ENCODE measurements at regions not wholly inside any gene's neighbourhood (a gene's known extent, or its start where the extent isn't known, plus 50 kb on each side); places are given as distances from the start of the nearest gene placed in this dataset.

- no peaks in the 10 kb centered on the region for H3K36me3 ChIP-seq (ENCODE audit: insufficient read depth, low read length)
- H3K9me2 ChIP-seq (replicated peaks; ENCODE audit: low read depth, low read length): no peaks in the 10 kb centered on the region
Observed at GRCh38 chrX:13495232-13495631, 74.2 kb upstream of the EGFL6 start.

GRCh38 chrX:13494562-13494961 is 74.8 kb upstream of the EGFL6 start:
- H3F3A ChIP-seq (ENCODE audit: low read depth): no peaks in the 10 kb centered on the region
- H4K20me1 ChIP-seq (ENCODE audit: insufficient read depth, low read length, poor library complexity, severe bottlenecking): no peaks in the 10 kb centered on the region
- H3K79me2 ChIP-seq (ENCODE audit: insufficient read depth, low read length): no peaks in the 10 kb centered on the region
- H3K4me2 ChIP-seq (ENCODE audit: low read depth, low read length, poor library complexity, severe bottlenecking): no peak overlapping the region
- H3K36me3 ChIP-seq (ENCODE audit: insufficient read depth, low read length): no peaks in the 10 kb centered on the region
- H3K9ac ChIP-seq (ENCODE audit: low read depth, low read length, poor library complexity, severe bottlenecking): no peak overlapping the region
- H2AFZ ChIP-seq (ENCODE audit: low read length): no peak overlapping the region
- no peaks in the 10 kb centered on the region for H3K4me1 ChIP-seq (ENCODE audit: insufficient read depth, low read length, poor library complexity, severe bottlenecking)
- TF ChIP-seq CTCF (conservative IDR thresholded peaks at IDR 0.05; ENCODE audit: low read length): no peak
- no peak for TF ChIP-seq EZH2phosphoT487 (IDR thresholded peaks at IDR 0.05; ENCODE audit: borderline replicate concordance)
- no peaks in the 10 kb centered on the region for H3K27me3 ChIP-seq (ENCODE audit: insufficient read depth, low read length, poor library complexity, severe bottlenecking)
- H3K4me3 ChIP-seq (ENCODE audit: low read length, poor library complexity, severe bottlenecking): no peak overlapping the region
- no peaks in the 10 kb centered on the region for H3K9me3 ChIP-seq (ENCODE audit: insufficient read depth, low read depth, low read length)
- H3K9me2 ChIP-seq (replicated peaks; ENCODE audit: low read depth, low read length): no peaks in the 10 kb centered on the region

More at GRCh38 chrX:13495232-13495631, 74.2 kb upstream of the EGFL6 start:
- Histone ChIP-seq H3K4me1 (ENCODE audit: insufficient read depth, low read length, poor library complexity, severe bottlenecking) (no peaks in the 10 kb centered on the region), H3K79me2 (ENCODE audit: insufficient read depth, low read length) (no peaks in the 10 kb centered on the region), H2AFZ (ENCODE audit: low read length) (no peak overlapping the region), H3F3A (ENCODE audit: low read depth) (no peaks in the 10 kb centered on the region), H3K9ac (ENCODE audit: low read depth, low read length, poor library complexity, severe bottlenecking) (no peak overlapping the region), H3K27me3 (ENCODE audit: insufficient read depth, low read length, poor library complexity, severe bottlenecking) (no peaks in the 10 kb centered on the region), H4K20me1 (ENCODE audit: insufficient read depth, low read length, poor library complexity, severe bottlenecking) (no peaks in the 10 kb centered on the region), H3K9me3 (ENCODE audit: insufficient read depth, low read depth, low read length) (no peaks in the 10 kb centered on the region), H3K4me2 (ENCODE audit: low read depth, low read length, poor library complexity, severe bottlenecking) (no peak overlapping the region), H3K4me3 (ENCODE audit: low read length, poor library complexity, severe bottlenecking) (no peak overlapping the region)
- no peak for TF ChIP-seq CTCF (conservative IDR thresholded peaks at IDR 0.05; ENCODE audit: low read length)
- no peak for TF ChIP-seq EZH2phosphoT487 (IDR thresholded peaks at IDR 0.05; ENCODE audit: borderline replicate concordance)

GRCh38 chrX:13493659-13494058 is 75.7 kb upstream of the EGFL6 start:
- H2AFZ ChIP-seq (ENCODE audit: low read length): no peak overlapping the region
- no peaks in the 10 kb centered on the region for H3K4me1 ChIP-seq (ENCODE audit: insufficient read depth, low read length, poor library complexity, severe bottlenecking)
- TF ChIP-seq CTCF (conservative IDR thresholded peaks at IDR 0.05; ENCODE audit: low read length): no peak
- TF ChIP-seq EZH2phosphoT487 (IDR thresholded peaks at IDR 0.05; ENCODE audit: borderline replicate concordance): no peak
- no peaks in the 10 kb centered on the region for H3K9me2 ChIP-seq (replicated peaks; ENCODE audit: low read depth, low read length)
- no peaks in the 10 kb centered on the region for H3K27me3 ChIP-seq (ENCODE audit: insufficient read depth, low read length, poor library complexity, severe bottlenecking)
- no peaks in the 10 kb centered on the region for H4K20me1 ChIP-seq (ENCODE audit: insufficient read depth, low read length, poor library complexity, severe bottlenecking)
- H3K79me2 ChIP-seq (ENCODE audit: insufficient read depth, low read length): no peaks in the 10 kb centered on the region
- no peak overlapping the region for H3K4me2 ChIP-seq (ENCODE audit: low read depth, low read length, poor library complexity, severe bottlenecking)
- H3K4me3 ChIP-seq (ENCODE audit: low read length, poor library complexity, severe bottlenecking): no peak overlapping the region
- H3K9ac ChIP-seq (ENCODE audit: low read depth, low read length, poor library complexity, severe bottlenecking): no peak overlapping the region
- H3K9me3 ChIP-seq (ENCODE audit: insufficient read depth, low read depth, low read length): no peaks in the 10 kb centered on the region
- H3K36me3 ChIP-seq (ENCODE audit: insufficient read depth, low read length): no peaks in the 10 kb centered on the region
- H3F3A ChIP-seq (ENCODE audit: low read depth): no peaks in the 10 kb centered on the region

Data from Loucy (cell line).